DMS53 treated with DMSO at 0.1 percent for 48 hours (cell line): ENCODE measurements at regions not wholly inside any gene's neighbourhood (a gene's known extent, or its start where the extent isn't known, plus 50 kb on each side); places are given as distances from the start of the nearest gene placed in this dataset.
"Not testable (repeated sequence)": the region's sequence is repeated elsewhere in the genome, so short reads cannot be mapped to it uniquely, and the experiment has no call there.

Experiments
- DNase-seq: peaks from one replicate; lab custom pipeline; 2025; ENCODE audit not compliant: unreplicated experiment; lab: John Stamatoyannopoulos, UW

- DNase-seq, result no peak
Observed at GRCh38 chrX:7542587-7543380, 300.2 kb upstream of the VCX start.

- DNase-seq, result no peak
Observed at GRCh38 chrX:7522860-7523259, 320.1 kb upstream of the VCX start.

GRCh38 chrX:7515681-7516413 lies 327.1 kb upstream of the VCX start:
- no peak for DNase-seq

GRCh38 chrX:7514871-7515599 lies 327.9 kb upstream of the VCX start:
- no peak for DNase-seq

- DNase-seq, result no peak
Observed at GRCh38 chrX:7512845-7513244, 330.1 kb upstream of the VCX start.

- DNase-seq, result no peak
Observed at GRCh38 chrX:7503251-7503650, 339.7 kb upstream of the VCX start.

GRCh38 chrX:7500386-7500785 lies 342.6 kb upstream of the VCX start:
- no peak for DNase-seq

GRCh38 chrX:7486505-7486904 lies 338.6 kb upstream of the PUDP start:
- no peak for DNase-seq

GRCh38 chrX:7485061-7485460 lies 337.1 kb upstream of the PUDP start:
- DNase-seq, result no peak

GRCh38 chrX:7480721-7481120 lies 332.8 kb upstream of the PUDP start:
- DNase-seq, result no peak

- no peak for DNase-seq
Observed at GRCh38 chrX:7462110-7462509, 314.2 kb upstream of the PUDP start.

- DNase-seq, result not testable (repeated sequence)
Observed at GRCh38 chrX:7461051-7461450, 313.1 kb upstream of the PUDP start.

GRCh38 chrX:7447801-7448499 lies 300.0 kb upstream of the PUDP start:
- no peak for DNase-seq

GRCh38 chrX:7446815-7447214 lies 298.9 kb upstream of the PUDP start:
- DNase-seq, result no peak

- DNase-seq, result no peak
Observed at GRCh38 chrX:7444967-7445366, 297.0 kb upstream of the PUDP start.

GRCh38 chrX:7441586-7441985 lies 293.6 kb upstream of the PUDP start:
- DNase-seq, result no peak

- no peak for DNase-seq
Observed at GRCh38 chrX:7435822-7436221, 287.9 kb upstream of the PUDP start.

GRCh38 chrX:7432901-7433300 lies 284.9 kb upstream of the PUDP start:
- DNase-seq, result no peak

- DNase-seq, result no peak
Observed at GRCh38 chrX:7420717-7421116, 272.8 kb upstream of the PUDP start.

- DNase-seq, result no peak
Observed at GRCh38 chrX:7414753-7415152, 266.8 kb upstream of the PUDP start.

GRCh38 chrX:7412840-7413239 lies 264.9 kb upstream of the PUDP start:
- no peak for DNase-seq
